ENCODE measurements at regions not wholly inside any gene's neighbourhood (a gene's known extent, or its start where the extent isn't known, plus 50 kb on each side); places are given as distances from the start of the nearest gene placed in this dataset.

- no peak for DNase-seq
- Mint-ChIP-seq H3K4me1 (no peaks in the 10 kb centered on the region), H3K4me3 (no peak overlapping the region), H3K27ac (no peak overlapping the region), H3K9me3 (no peaks in the 10 kb centered on the region), H3K27me3 (ENCODE audit: low read depth in 3 of 3) (peaks cover 2 to 6% (median 5%) of the 10 kb centered on the region in 3 donors), H3K36me3 (no peaks in the 10 kb centered on the region)
Observed at GRCh38 chr15:69818529-69818928, 279.2 kb downstream of the TLE3 start.

GRCh38 chr15:69819371-69819770 lies 278.3 kb downstream of the TLE3 start:
- no peaks in the 10 kb centered on the region for H3K9me3 Mint-ChIP-seq
- peaks cover 2 to 7% (median 6%) of the 10 kb centered on the region in 3 donors for H3K27me3 Mint-ChIP-seq (ENCODE audit: low read depth in 3 of 3)
- no peaks in the 10 kb centered on the region for H3K36me3 Mint-ChIP-seq
- no peak overlapping the region for H3K27ac Mint-ChIP-seq
- H3K4me1 Mint-ChIP-seq: no peaks in the 10 kb centered on the region
- H3K4me3 Mint-ChIP-seq: no peak overlapping the region
- no peak for DNase-seq

DNA sequence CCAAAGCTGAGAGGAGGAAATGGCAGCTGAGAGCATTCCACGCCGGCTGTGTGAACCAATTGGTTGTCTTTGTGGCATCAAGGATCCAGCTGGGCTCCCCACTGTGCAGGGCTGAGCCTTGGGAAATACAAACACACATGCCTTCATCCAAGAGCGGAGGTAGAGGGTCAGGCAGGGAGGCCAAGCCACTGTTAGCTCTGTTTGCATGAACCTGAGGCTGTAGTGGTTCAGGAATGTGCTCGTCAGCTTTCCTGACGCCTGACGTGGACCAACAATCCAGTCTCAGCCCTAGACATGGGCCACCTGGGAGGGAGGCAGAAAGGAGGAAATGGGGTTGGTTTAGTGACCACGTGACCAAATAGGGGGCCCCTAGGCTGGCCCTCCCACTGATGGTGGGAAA lies 276.9 kb downstream of the TLE3 start:
- H3K27ac Mint-ChIP-seq: no peak overlapping the region
- peaks cover 4 to 13% (median 9%) of the 10 kb centered on the region in 3 donors for H3K27me3 Mint-ChIP-seq (ENCODE audit: low read depth in 3 of 3)
- DNase-seq: no peak
- H3K4me3 Mint-ChIP-seq: no peak overlapping the region
- H3K9me3 Mint-ChIP-seq: no peaks in the 10 kb centered on the region
- no peaks in the 10 kb centered on the region for H3K4me1 Mint-ChIP-seq
- no peaks in the 10 kb centered on the region for H3K36me3 Mint-ChIP-seq

DNA sequence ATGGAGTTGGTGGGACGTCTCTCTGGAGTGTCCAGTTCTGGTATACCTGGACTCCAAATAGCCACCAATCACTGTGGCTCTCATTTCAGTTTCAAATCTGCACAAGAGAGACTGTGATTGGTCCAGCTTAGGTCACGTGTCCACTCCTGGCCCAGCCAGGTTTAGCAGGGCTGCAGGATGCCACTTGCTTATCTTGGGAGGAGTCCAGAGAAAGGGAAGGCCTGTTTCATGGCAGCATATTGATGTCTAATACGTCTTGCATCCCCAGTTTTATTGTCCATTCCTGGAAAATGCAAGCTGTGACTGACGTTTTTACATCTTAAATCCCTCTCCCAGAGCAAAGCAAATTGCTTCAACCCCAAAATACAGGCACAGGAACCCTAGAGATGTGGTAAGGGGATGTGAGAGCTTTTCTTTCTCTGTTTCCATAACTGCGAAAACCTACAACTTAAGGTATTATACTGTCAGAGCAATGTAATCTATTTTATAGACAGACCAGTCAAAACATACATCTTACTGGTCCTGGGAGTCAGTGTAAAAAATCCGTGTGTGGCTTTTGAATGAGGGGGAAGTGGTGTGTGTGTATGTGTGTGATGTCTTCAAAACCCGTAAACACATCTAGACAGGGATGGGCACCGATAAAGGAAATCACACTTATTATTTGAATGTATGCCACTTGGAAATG lies 274.4 kb downstream of the TLE3 start:
- no peaks in the 10 kb centered on the region for H3K9me3 Mint-ChIP-seq
- H3K27ac Mint-ChIP-seq: no peak overlapping the region
- H3K36me3 Mint-ChIP-seq: no peaks in the 10 kb centered on the region
- H3K4me1 Mint-ChIP-seq: no peaks in the 10 kb centered on the region
- peaks cover 7 to 13% (median 12%) of the 10 kb centered on the region in 3 donors for H3K27me3 Mint-ChIP-seq (ENCODE audit: low read depth in 3 of 3)
- no peak overlapping the region for H3K4me3 Mint-ChIP-seq
- peak in 1 of 3 donors; percentile 2 for DNase-seq

DNA sequence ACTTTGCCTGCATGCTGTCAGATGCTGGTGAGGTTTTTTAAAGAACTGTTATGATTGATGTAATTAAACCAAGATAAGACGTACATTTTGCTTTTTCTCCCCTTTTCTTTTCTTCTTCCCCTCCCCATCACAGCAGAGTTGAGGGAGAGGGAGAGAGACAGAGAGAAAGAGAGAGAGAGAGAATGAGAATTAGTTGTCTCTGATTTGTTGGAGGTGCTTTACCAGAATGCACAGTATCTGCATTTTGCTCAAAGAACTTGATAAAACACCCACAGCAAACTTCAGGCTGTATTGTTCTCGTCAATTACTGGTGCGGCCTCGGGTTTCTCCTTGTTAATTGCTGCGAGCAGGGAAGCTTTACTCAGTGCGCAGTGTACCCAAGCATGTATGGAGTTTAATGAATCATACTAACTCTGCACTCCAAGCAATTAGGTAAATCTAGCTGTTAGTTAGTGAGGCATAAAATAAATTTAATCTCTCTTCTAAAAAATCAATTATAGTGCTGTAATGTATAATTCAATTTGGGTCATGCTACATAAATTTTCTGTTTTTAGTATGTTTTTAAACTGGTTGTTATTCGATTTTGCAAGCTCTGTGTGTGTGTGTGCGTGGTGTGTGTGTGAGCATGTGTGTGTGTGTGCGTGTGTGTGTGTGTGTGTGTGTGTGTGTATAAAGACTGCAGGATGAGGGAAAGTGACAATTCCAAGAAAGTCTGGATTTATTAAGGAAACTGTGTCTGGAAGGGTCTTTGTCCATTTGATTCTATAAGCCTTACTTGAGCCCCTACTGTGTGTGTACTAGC lies 273.4 kb downstream of the TLE3 start:
- H3K4me3 Mint-ChIP-seq: no peak overlapping the region

DNA sequence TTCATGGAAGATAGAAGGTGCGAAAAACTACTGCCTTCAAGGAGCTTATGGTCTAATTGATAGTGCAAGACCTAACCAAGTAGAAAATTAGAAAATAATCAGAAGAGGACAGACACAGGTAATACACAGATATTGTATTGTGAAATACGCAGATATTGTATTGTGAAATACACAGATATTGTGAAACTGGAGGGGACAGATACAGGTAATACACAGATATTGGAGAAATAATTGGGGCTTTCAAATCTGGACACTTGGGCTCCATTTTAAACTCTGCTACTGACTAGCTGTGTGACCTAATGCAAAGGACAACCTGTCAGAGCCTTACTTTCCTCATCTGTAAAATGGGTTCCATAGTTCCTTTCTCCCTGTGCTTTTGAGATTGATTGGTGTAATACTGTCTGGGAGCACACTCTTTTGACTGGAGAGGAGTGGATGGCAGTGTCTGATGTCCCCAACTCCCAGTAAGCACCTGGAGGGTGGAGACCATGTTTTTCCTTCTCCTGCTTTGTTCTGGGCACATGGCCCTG lies 272.8 kb downstream of the TLE3 start:
- peaks cover 7 to 12% (median 8%) of the 10 kb centered on the region in 3 donors for H3K27me3 Mint-ChIP-seq (ENCODE audit: low read depth in 3 of 3)
- H3K4me3 Mint-ChIP-seq: no peak overlapping the region
- H3K9me3 Mint-ChIP-seq: no peaks in the 10 kb centered on the region
- DNase-seq: no peak
- no peaks in the 10 kb centered on the region for H3K36me3 Mint-ChIP-seq
- H3K4me1 Mint-ChIP-seq: no peaks in the 10 kb centered on the region
- H3K27ac Mint-ChIP-seq: no peak overlapping the region

More for the DNA sequence above, 273.4 kb downstream of the TLE3 start:
- no peak for DNase-seq
- H3K36me3 Mint-ChIP-seq: no peaks in the 10 kb centered on the region
- H3K9me3 Mint-ChIP-seq: no peaks in the 10 kb centered on the region
- no peak overlapping the region for H3K27ac Mint-ChIP-seq
- no peaks in the 10 kb centered on the region for H3K4me1 Mint-ChIP-seq
- peaks cover 7 to 12% (median 8%) of the 10 kb centered on the region in 3 donors for H3K27me3 Mint-ChIP-seq (ENCODE audit: low read depth in 3 of 3)

- Mint-ChIP-seq H3K36me3 (no peaks in the 10 kb centered on the region), H3K4me1 (no peaks in the 10 kb centered on the region), H3K9me3 (no peaks in the 10 kb centered on the region), H3K27ac (no peak overlapping the region), H3K4me3 (no peak overlapping the region), H3K27me3 (ENCODE audit: low read depth in 3 of 3) (peaks cover 7 to 12% (median 8%) of the 10 kb centered on the region in 3 donors)
- DNase-seq: no peak
Observed at GRCh38 chr15:69825941-69826818, 271.5 kb downstream of the TLE3 start.

GRCh38 chr15:69826819-69827175 lies 270.9 kb downstream of the TLE3 start:
- no peaks in the 10 kb centered on the region for H3K36me3 Mint-ChIP-seq
- H3K27me3 Mint-ChIP-seq (ENCODE audit: low read depth in 3 of 3): peaks cover 7 to 10% (median 8%) of the 10 kb centered on the region in 3 donors
- no peak overlapping the region for H3K27ac Mint-ChIP-seq
- no peak for DNase-seq
- H3K9me3 Mint-ChIP-seq: no peaks in the 10 kb centered on the region
- H3K4me1 Mint-ChIP-seq: no peaks in the 10 kb centered on the region
- H3K4me3 Mint-ChIP-seq: no peak overlapping the region

GRCh38 chr15:69827751-69828150 lies 270.0 kb downstream of the TLE3 start:
- Mint-ChIP-seq H3K27ac (no peak overlapping the region), H3K4me3 (no peak overlapping the region), H3K9me3 (no peaks in the 10 kb centered on the region), H3K27me3 (ENCODE audit: low read depth in 3 of 3) (peaks cover 5 to 10% (median 8%) of the 10 kb centered on the region in 3 donors), H3K4me1 (no peaks in the 10 kb centered on the region), H3K36me3 (no peaks in the 10 kb centered on the region)
- DNase-seq: no peak

DNA sequence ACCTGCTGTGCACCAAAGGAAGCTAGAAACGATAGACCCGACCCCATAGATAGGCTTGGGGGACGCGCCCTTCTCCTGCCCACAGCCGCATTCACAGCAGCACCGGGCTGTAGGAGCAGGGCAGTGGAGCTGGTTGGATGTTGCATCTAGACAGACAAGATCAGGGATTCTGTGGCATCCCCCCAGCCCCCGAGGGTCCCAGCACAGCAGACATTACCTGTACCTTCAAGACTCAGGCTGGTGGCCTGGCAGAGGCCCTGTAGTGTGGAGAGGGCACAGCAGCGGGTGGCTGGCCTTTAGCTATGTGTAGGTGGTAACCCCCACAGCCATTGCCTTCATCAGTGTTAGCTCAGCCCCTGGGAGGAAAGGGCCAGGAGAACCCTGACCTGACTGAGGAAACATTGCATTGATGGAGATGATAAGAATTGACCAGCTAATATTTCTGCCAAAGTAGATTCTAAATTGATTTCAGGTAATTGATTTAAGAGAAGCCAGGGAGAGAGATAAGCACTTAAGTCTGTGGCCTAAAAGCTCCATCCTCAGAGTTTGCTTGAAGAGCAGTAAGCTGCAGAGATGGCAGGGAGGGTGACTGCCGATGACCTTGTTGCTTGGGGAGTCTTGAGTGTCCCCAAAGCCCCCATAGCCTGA lies 269.4 kb downstream of the TLE3 start:
- DNase-seq: no peak
- H3K4me3 Mint-ChIP-seq: no peak overlapping the region
- no peaks in the 10 kb centered on the region for H3K9me3 Mint-ChIP-seq
- peaks cover 5 to 14% (median 8%) of the 10 kb centered on the region in 3 donors for H3K27me3 Mint-ChIP-seq (ENCODE audit: low read depth in 3 of 3)
- H3K27ac Mint-ChIP-seq: no peak overlapping the region
- no peaks in the 10 kb centered on the region for H3K4me1 Mint-ChIP-seq
- H3K36me3 Mint-ChIP-seq: no peaks in the 10 kb centered on the region

DNA sequence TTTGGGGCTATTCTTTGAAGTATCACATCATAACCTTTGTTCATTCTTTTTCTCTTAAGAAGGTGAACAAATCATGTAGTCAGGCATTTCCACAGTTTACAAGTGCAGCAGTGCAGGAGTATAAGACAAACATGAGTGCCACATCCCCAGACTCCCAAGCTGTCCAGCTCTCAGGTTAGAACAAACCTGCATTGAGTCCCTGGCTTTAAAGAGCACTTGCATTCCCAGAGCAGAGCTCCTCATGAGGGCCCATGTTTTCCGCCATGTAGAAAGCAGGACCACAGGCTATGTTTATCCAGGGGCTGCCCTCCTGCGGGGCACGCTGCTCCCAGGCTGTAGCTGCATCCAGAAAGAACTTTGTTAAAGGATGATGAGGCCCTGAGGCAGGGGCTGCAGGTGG lies 267.7 kb downstream of the TLE3 start:
- no peaks in the 10 kb centered on the region for H3K4me1 Mint-ChIP-seq
- no peaks in the 10 kb centered on the region for H3K36me3 Mint-ChIP-seq
- H3K27me3 Mint-ChIP-seq (ENCODE audit: low read depth in 3 of 3): peaks cover 3 to 15% (median 5%) of the 10 kb centered on the region in 3 donors
- DNase-seq: no peak
- H3K27ac Mint-ChIP-seq: no peak overlapping the region
- no peak overlapping the region for H3K4me3 Mint-ChIP-seq
- H3K9me3 Mint-ChIP-seq: no peaks in the 10 kb centered on the region

- H3K4me3 Mint-ChIP-seq: no peak overlapping the region
- H3K27ac Mint-ChIP-seq: no peak overlapping the region
- H3K9me3 Mint-ChIP-seq: no peaks in the 10 kb centered on the region
- no peaks in the 10 kb centered on the region for H3K36me3 Mint-ChIP-seq
- DNase-seq: no peak
- H3K27me3 Mint-ChIP-seq (ENCODE audit: low read depth in 3 of 3): peaks cover 5 to 11% (median 7%) of the 10 kb centered on the region in 3 donors
- no peaks in the 10 kb centered on the region for H3K4me1 Mint-ChIP-seq
Observed at GRCh38 chr15:69830430-69830829, 267.3 kb downstream of the TLE3 start.

GRCh38 chr15:69830876-69831275 lies 266.8 kb downstream of the TLE3 start:
- Mint-ChIP-seq H3K4me3 (no peak overlapping the region), H3K27me3 (ENCODE audit: low read depth in 3 of 3) (peaks cover 2 to 12% (median 8%) of the 10 kb centered on the region in 3 donors), H3K27ac (no peak overlapping the region), H3K4me1 (no peaks in the 10 kb centered on the region), H3K9me3 (no peaks in the 10 kb centered on the region), H3K36me3 (no peaks in the 10 kb centered on the region)
- DNase-seq: no peak

All from immature natural killer cell (primary cell).